ENCODE measurements at regions not wholly inside any gene's neighbourhood (a gene's known extent, or its start where the extent isn't known, plus 50 kb on each side); places are given as distances from the start of the nearest gene placed in this dataset.
A peak's percentile ranks its signal among the peaks of the same experiment; 100 is the strongest.

GRCh38 chr3:64856106-64856505, 168.3 kb upstream of the ADAMTS9 start:
- Histone ChIP-seq H3K9me3 (ENCODE audit: control insufficient read depth, low read length) (no peaks in the 10 kb centered on the region), H3K4me3 (ENCODE audit: low read length) (no peak overlapping the region), H3K4me1 (ENCODE audit: control insufficient read depth, insufficient read depth, low read length) (peaks cover 5% of the 10 kb centered on the region), H3K9ac (ENCODE audit: low read length) (no peak overlapping the region), H3K36me3 (ENCODE audit: control insufficient read depth, insufficient read depth, low read length, severe bottlenecking) (no peaks in the 10 kb centered on the region), H3K27me3 (replicated peaks; ENCODE audit: control insufficient read depth, insufficient read depth, low read length) (no peaks in the 10 kb centered on the region)
- DNase-seq (ENCODE audit: low read depth): no peak

GRCh38 chr3:64853456-64853855, 165.7 kb upstream of the ADAMTS9 start:
- H3K9me3 ChIP-seq (ENCODE audit: control insufficient read depth, low read length): no peaks in the 10 kb centered on the region
- H3K27me3 ChIP-seq (replicated peaks; ENCODE audit: control insufficient read depth, insufficient read depth, low read length): no peaks in the 10 kb centered on the region
- no peaks in the 10 kb centered on the region for H3K36me3 ChIP-seq (ENCODE audit: control insufficient read depth, insufficient read depth, low read length, severe bottlenecking)
- H3K4me1 ChIP-seq (ENCODE audit: control insufficient read depth, insufficient read depth, low read length): peaks cover 5% of the 10 kb centered on the region
- no peak overlapping the region for H3K4me3 ChIP-seq (ENCODE audit: low read length)
- no peak for DNase-seq (ENCODE audit: low read depth)
- no peak overlapping the region for H3K9ac ChIP-seq (ENCODE audit: low read length)

- no peaks in the 10 kb centered on the region for H3K9me3 ChIP-seq (ENCODE audit: control insufficient read depth, low read length)
- no peaks in the 10 kb centered on the region for H3K36me3 ChIP-seq (ENCODE audit: control insufficient read depth, insufficient read depth, low read length, severe bottlenecking)
- no peaks in the 10 kb centered on the region for H3K27me3 ChIP-seq (replicated peaks; ENCODE audit: control insufficient read depth, insufficient read depth, low read length)
- no peak for DNase-seq (ENCODE audit: low read depth)
- no peak overlapping the region for H3K4me3 ChIP-seq (ENCODE audit: low read length)
- no peak overlapping the region for H3K9ac ChIP-seq (ENCODE audit: low read length)
- peaks cover 5% of the 10 kb centered on the region for H3K4me1 ChIP-seq (ENCODE audit: control insufficient read depth, insufficient read depth, low read length)
Measured at GRCh38 chr3:64852738-64853137, 164.9 kb upstream of the ADAMTS9 start.

- no peaks in the 10 kb centered on the region for H3K27me3 ChIP-seq (replicated peaks; ENCODE audit: control insufficient read depth, insufficient read depth, low read length)
Measured at GRCh38 chr3:64848822-64849221, 161.0 kb upstream of the ADAMTS9 start.

GRCh38 chr3:64848127-64848800, 160.5 kb upstream of the ADAMTS9 start:
- Histone ChIP-seq H3K9me3 (ENCODE audit: control insufficient read depth, low read length) (no peaks in the 10 kb centered on the region), H3K27me3 (replicated peaks; ENCODE audit: control insufficient read depth, insufficient read depth, low read length) (no peaks in the 10 kb centered on the region), H3K9ac (ENCODE audit: low read length) (no peak overlapping the region), H3K4me3 (ENCODE audit: low read length) (no peak overlapping the region), H3K36me3 (ENCODE audit: control insufficient read depth, insufficient read depth, low read length, severe bottlenecking) (no peaks in the 10 kb centered on the region), H3K4me1 (ENCODE audit: control insufficient read depth, insufficient read depth, low read length) (no peaks in the 10 kb centered on the region)
- no peak for DNase-seq (ENCODE audit: low read depth)

More at GRCh38 chr3:64848822-64849221, 161.0 kb upstream of the ADAMTS9 start:
- no peaks in the 10 kb centered on the region for H3K36me3 ChIP-seq (ENCODE audit: control insufficient read depth, insufficient read depth, low read length, severe bottlenecking)
- no peak overlapping the region for H3K4me3 ChIP-seq (ENCODE audit: low read length)
- no peak overlapping the region for H3K9ac ChIP-seq (ENCODE audit: low read length)
- H3K4me1 ChIP-seq (ENCODE audit: control insufficient read depth, insufficient read depth, low read length): no peaks in the 10 kb centered on the region
- DNase-seq (ENCODE audit: low read depth): peak; percentile 67
- no peaks in the 10 kb centered on the region for H3K9me3 ChIP-seq (ENCODE audit: control insufficient read depth, low read length)

- Histone ChIP-seq H3K9ac (ENCODE audit: low read length) (no peak overlapping the region), H3K4me1 (ENCODE audit: control insufficient read depth, insufficient read depth, low read length) (no peaks in the 10 kb centered on the region), H3K4me3 (ENCODE audit: low read length) (no peak overlapping the region), H3K27me3 (replicated peaks; ENCODE audit: control insufficient read depth, insufficient read depth, low read length) (no peaks in the 10 kb centered on the region), H3K36me3 (ENCODE audit: control insufficient read depth, insufficient read depth, low read length, severe bottlenecking) (no peaks in the 10 kb centered on the region), H3K9me3 (ENCODE audit: control insufficient read depth, low read length) (no peaks in the 10 kb centered on the region)
- DNase-seq (ENCODE audit: low read depth): no peak
Measured at GRCh38 chr3:64844558-64844957, 156.8 kb upstream of the ADAMTS9 start.

GRCh38 chr3:64837986-64838735, 150.4 kb upstream of the ADAMTS9 start:
- Histone ChIP-seq H3K4me1 (ENCODE audit: control insufficient read depth, insufficient read depth, low read length) (no peaks in the 10 kb centered on the region), H3K4me3 (ENCODE audit: low read length) (no peak overlapping the region), H3K9me3 (ENCODE audit: control insufficient read depth, low read length) (no peaks in the 10 kb centered on the region), H3K36me3 (ENCODE audit: control insufficient read depth, insufficient read depth, low read length, severe bottlenecking) (no peaks in the 10 kb centered on the region), H3K9ac (ENCODE audit: low read length) (no peak overlapping the region), H3K27me3 (replicated peaks; ENCODE audit: control insufficient read depth, insufficient read depth, low read length) (no peaks in the 10 kb centered on the region)
- no peak for DNase-seq (ENCODE audit: low read depth)

- H3K9ac ChIP-seq (ENCODE audit: low read length): no peak overlapping the region
- no peaks in the 10 kb centered on the region for H3K4me1 ChIP-seq (ENCODE audit: control insufficient read depth, insufficient read depth, low read length)
- no peaks in the 10 kb centered on the region for H3K36me3 ChIP-seq (ENCODE audit: control insufficient read depth, insufficient read depth, low read length, severe bottlenecking)
- no peaks in the 10 kb centered on the region for H3K27me3 ChIP-seq (replicated peaks; ENCODE audit: control insufficient read depth, insufficient read depth, low read length)
- no peaks in the 10 kb centered on the region for H3K9me3 ChIP-seq (ENCODE audit: control insufficient read depth, low read length)
- H3K4me3 ChIP-seq (ENCODE audit: low read length): no peak overlapping the region
- DNase-seq (ENCODE audit: low read depth): no peak
Measured at GRCh38 chr3:64837126-64837738, 149.4 kb upstream of the ADAMTS9 start.

- no peaks in the 10 kb centered on the region for H3K9me3 ChIP-seq (ENCODE audit: control insufficient read depth, low read length)
- H3K27me3 ChIP-seq (replicated peaks; ENCODE audit: control insufficient read depth, insufficient read depth, low read length): no peaks in the 10 kb centered on the region
- no peaks in the 10 kb centered on the region for H3K36me3 ChIP-seq (ENCODE audit: control insufficient read depth, insufficient read depth, low read length, severe bottlenecking)
- H3K9ac ChIP-seq (ENCODE audit: low read length): no peak overlapping the region
- H3K4me1 ChIP-seq (ENCODE audit: control insufficient read depth, insufficient read depth, low read length): peaks cover 3% of the 10 kb centered on the region
- H3K4me3 ChIP-seq (ENCODE audit: low read length): no peak overlapping the region
- no peak for DNase-seq (ENCODE audit: low read depth)
Measured at GRCh38 chr3:64836097-64836496, 148.3 kb upstream of the ADAMTS9 start.

- Histone ChIP-seq H3K36me3 (ENCODE audit: control insufficient read depth, insufficient read depth, low read length, severe bottlenecking) (no peaks in the 10 kb centered on the region), H3K9me3 (ENCODE audit: control insufficient read depth, low read length) (no peaks in the 10 kb centered on the region), H3K27me3 (replicated peaks; ENCODE audit: control insufficient read depth, insufficient read depth, low read length) (no peaks in the 10 kb centered on the region), H3K4me3 (ENCODE audit: low read length) (no peak overlapping the region), H3K4me1 (ENCODE audit: control insufficient read depth, insufficient read depth, low read length) (peaks cover 9% of the 10 kb centered on the region), H3K9ac (ENCODE audit: low read length) (no peak overlapping the region)
- DNase-seq (ENCODE audit: low read depth): no peak
Measured at GRCh38 chr3:64832098-64832497, 144.3 kb upstream of the ADAMTS9 start.

- no peaks in the 10 kb centered on the region for H3K27me3 ChIP-seq (replicated peaks; ENCODE audit: control insufficient read depth, insufficient read depth, low read length)
- DNase-seq (ENCODE audit: low read depth): no peak
- no peak overlapping the region for H3K4me3 ChIP-seq (ENCODE audit: low read length)
Measured at GRCh38 chr3:64830681-64831080, 142.9 kb upstream of the ADAMTS9 start.

More at GRCh38 chr3:64830681-64831080, 142.9 kb upstream of the ADAMTS9 start:
- Histone ChIP-seq H3K4me1 (ENCODE audit: control insufficient read depth, insufficient read depth, low read length) (peaks cover 9% of the 10 kb centered on the region), H3K36me3 (ENCODE audit: control insufficient read depth, insufficient read depth, low read length, severe bottlenecking) (no peaks in the 10 kb centered on the region), H3K9ac (ENCODE audit: low read length) (no peak overlapping the region), H3K9me3 (ENCODE audit: control insufficient read depth, low read length) (no peaks in the 10 kb centered on the region)
